GM06990 (cell line): ENCODE measurements at regions not wholly inside any gene's neighbourhood (a gene's known extent, or its start where the extent isn't known, plus 50 kb on each side); places are given as distances from the start of the nearest gene placed in this dataset.

Experiments used
- DNase-seq: peaks from one replicate; pipeline ENCODE4 v3.0.0-alpha.2; 2011; ENCODE audit not compliant: insufficient read length; ENCODE audit errors: extremely low read depth
- H3K27me3 ChIP-seq: replicated peaks from 2 replicates; pipeline ENCODE4 v1.6.0; 2011; ENCODE audit warnings: low read length; ENCODE audit not compliant: control insufficient read depth, insufficient read depth
- H3K36me3 ChIP-seq: 2 replicates; pipeline ENCODE4 v1.5.1; 2011; ENCODE audit warnings: low read length; ENCODE audit not compliant: control insufficient read depth, insufficient read depth
- H3K4me3 ChIP-seq: replicated peaks from 2 replicates; pipeline ENCODE4 v1.5.1; 2011; ENCODE audit warnings: low read depth, mild to moderate bottlenecking, control low read depth, low read length
- TF ChIP-seq, protein P1 (sequence below): IDR thresholded peaks from 2 replicates; pipeline ENCODE4 v1.5.1; 2011; ENCODE audit warnings: low read length, control low read depth, mild to moderate bottlenecking, inconsistent platforms; ENCODE audit not compliant: insufficient read depth, poor library complexity, severe bottlenecking

DNA sequence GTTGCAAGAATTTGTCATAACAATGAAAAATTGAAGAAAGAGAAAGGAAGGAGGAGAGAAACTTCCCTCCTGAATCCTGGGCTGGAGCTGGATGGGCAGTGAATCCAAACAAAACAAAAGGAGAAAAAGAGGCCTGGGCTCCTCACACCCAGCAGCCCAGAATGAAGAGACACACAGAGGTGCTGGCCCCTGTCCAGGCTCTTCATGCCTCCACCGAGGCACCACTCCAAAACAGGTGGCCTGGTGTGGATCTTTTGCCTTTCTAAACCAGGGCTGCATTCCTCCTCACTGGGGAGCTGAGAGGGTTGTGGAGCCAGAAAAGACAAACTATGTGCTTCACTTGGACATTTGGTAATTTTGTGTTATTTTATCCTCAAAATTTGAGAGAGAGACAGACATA, 76.0 kb downstream of the FAM124B start:
- Histone ChIP-seq H3K27me3 (no peaks in the 10 kb centered on the region; the same call in 1 of the 2 replicates), H3K4me3 (no peak overlapping the region), H3K36me3 (no peaks in the 10 kb centered on the region)
- TF ChIP-seq, protein P1, sequence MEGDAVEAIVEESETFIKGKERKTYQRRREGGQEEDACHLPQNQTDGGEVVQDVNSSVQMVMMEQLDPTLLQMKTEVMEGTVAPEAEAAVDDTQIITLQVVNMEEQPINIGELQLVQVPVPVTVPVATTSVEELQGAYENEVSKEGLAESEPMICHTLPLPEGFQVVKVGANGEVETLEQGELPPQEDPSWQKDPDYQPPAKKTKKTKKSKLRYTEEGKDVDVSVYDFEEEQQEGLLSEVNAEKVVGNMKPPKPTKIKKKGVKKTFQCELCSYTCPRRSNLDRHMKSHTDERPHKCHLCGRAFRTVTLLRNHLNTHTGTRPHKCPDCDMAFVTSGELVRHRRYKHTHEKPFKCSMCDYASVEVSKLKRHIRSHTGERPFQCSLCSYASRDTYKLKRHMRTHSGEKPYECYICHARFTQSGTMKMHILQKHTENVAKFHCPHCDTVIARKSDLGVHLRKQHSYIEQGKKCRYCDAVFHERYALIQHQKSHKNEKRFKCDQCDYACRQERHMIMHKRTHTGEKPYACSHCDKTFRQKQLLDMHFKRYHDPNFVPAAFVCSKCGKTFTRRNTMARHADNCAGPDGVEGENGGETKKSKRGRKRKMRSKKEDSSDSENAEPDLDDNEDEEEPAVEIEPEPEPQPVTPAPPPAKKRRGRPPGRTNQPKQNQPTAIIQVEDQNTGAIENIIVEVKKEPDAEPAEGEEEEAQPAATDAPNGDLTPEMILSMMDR = no peak
- no peak for DNase-seq

DNA sequence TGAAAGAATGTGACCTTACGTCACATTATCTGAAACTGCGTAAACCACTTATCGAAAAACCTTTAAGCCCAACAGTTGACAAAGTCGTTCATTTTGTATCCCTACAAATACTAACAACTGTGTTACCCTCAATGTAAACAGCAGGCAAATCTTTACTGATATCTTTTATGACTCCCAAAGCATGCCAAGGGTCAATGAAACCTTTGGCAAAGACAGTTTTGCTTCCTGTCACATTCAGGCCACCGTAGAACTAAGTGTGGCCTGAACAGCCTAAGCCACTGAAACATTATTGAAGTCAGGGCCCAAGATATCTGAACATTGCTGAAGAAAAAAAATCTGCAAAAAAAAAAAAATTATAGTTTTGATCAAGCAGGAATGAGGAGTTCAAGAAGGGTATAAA, 77.3 kb downstream of the FAM124B start:
- no peak for DNase-seq
- TF ChIP-seq, protein P1 = no peak
- Histone ChIP-seq H3K4me3 (no peak overlapping the region), H3K36me3 (no peaks in the 10 kb centered on the region), H3K27me3 (no peaks in the 10 kb centered on the region; the same call in 1 of the 2 replicates)

DNA sequence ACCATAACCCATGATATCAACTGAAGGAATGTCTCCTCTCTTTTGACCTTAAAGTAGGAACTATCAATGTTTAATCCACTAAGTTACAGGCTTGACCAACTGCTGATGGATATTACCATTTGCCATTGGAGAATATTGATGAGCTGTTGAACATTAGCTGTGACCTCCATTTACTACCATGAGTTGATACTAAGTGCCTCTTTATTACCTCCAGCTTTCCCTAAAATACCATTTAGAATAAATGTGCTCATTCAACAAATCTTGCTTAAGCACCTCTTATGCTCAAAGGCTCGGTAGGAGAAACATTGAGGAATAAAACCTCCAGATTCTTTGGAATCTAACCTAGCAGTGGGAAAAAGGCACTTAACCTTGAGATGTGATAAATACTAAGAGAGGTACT, 81.2 kb downstream of the FAM124B start:
- Histone ChIP-seq H3K36me3 (no peaks in the 10 kb centered on the region), H3K27me3 (no peaks in the 10 kb centered on the region), H3K4me3 (no peak overlapping the region)
- DNase-seq = no peak
- TF ChIP-seq, protein P1 = no peak

DNA sequence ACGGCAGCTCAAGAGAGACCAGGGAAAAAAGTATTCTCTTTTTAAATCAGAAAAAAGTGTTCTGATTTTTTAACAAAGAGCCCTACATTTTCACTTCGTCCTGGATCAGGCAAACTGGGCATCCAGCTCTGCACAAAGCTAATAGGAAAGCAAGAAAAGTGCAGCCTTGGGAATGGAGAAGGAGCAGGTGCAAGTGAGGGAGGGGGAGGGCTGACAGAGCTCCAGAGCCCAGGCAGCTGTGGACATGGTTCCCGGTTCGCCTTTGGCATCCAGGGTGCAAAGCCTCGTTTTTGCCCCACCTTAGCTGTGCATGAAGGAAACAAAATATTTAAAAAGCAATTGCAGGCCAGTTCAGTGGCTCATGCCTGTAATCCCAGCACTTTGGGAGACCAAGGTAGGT, 82.2 kb downstream of the FAM124B start:
- TF ChIP-seq, protein P1 = no peak
- DNase-seq = no peak
- Histone ChIP-seq H3K27me3 (no peaks in the 10 kb centered on the region), H3K4me3 (no peak overlapping the region), H3K36me3 (no peaks in the 10 kb centered on the region)

DNA sequence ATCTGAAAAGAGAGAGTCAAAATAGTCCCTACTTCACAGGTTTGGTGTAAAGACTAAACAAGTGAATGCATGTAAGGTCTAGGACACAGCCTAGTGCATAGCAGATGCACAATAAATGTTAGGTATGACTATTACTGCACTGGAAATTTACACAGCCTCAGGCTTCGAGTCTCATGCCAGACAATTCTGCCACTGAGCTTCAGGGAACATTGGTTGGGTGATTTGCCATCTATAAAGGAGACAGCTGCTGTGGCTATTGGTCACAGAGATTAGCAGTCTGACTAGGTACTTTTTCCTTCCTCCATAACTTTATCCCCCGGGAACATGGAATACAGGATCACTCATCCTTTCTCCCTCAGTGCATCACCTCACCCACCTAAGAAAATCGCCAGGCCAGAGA, 89.2 kb downstream of the FAM124B start:
- TF ChIP-seq, protein P1 = no peak
- Histone ChIP-seq H3K36me3 (no peaks in the 10 kb centered on the region), H3K27me3 (no peaks in the 10 kb centered on the region), H3K4me3 (no peak overlapping the region)
- DNase-seq = no peak

DNA sequence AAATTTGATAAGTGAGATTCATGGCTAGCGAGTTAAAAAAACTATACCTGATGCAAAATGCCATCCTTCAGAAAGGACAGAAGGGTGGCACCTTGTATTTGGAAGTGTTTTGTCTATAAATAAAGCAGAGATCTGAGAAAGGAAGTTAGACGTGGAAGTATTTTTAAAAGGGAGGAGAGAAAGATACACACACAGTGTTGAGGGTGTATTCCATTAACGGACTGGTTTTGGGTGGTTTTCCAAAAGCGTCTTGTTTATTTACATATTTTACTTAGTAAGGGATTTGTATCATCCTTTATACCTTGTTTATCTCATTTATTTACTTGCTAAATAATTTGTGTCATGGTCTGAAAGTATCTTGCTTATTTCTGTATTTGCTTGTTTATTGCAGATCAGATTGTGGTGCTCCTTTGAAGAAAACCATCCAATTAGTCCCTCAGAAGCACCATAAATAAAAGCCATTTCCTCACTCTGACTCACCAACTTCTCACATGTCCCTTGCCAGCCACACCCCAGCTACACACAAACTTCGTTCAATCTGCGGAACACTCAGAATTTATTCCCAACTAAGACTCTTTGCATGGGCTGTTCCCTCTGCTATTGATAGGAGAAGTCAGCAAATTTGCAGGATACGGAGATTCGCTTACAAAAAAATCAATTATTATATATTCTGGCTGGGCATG, 90.8 kb downstream of the FAM124B start:
- H3K36me3 ChIP-seq = no peaks in the 10 kb centered on the region
- no peak overlapping the region for H3K4me3 ChIP-seq
- no peak for DNase-seq
- TF ChIP-seq, protein P1 = no peak
- H3K27me3 ChIP-seq = no peaks in the 10 kb centered on the region
